WTC11 (cell line): ENCODE measurements at regions not wholly inside any gene's neighbourhood (a gene's known extent, or its start where the extent isn't known, plus 50 kb on each side); places are given as distances from the start of the nearest gene placed in this dataset.

Source experiments
- E2F4 ChIP-seq: sonication (generic); formaldehyde crosslinking; IDR thresholded peaks from 2 replicates; pipeline ENCODE4 v1.8.1; 2022; ENCODE audit warnings: low read depth, mild to moderate bottlenecking, moderate library complexity, missing genetic modification reagents, borderline replicate concordance
- E2F5 ChIP-seq: sonication (generic); formaldehyde crosslinking; IDR thresholded peaks from 2 replicates; pipeline ENCODE4 v1.8.1; 2022; ENCODE audit warnings: mild to moderate bottlenecking, moderate library complexity, missing genetic modification reagents
- NR3C1 ChIP-seq: sonication (generic); formaldehyde crosslinking; conservative IDR thresholded peaks from 2 replicates; pipeline ENCODE4 v1.8.1; 2023; ENCODE audit warnings: low read depth, mild to moderate bottlenecking, missing genetic modification reagents
- TEAD4 ChIP-seq: sonication (generic); formaldehyde crosslinking; IDR thresholded peaks from 2 replicates; pipeline ENCODE4 v1.8.0; 2022; ENCODE audit warnings: mild to moderate bottlenecking, missing genetic modification reagents
- ZBTB43 ChIP-seq: sonication (generic); formaldehyde crosslinking; IDR thresholded peaks from 2 replicates; pipeline ENCODE4 v1.8.1; 2023; ENCODE audit warnings: mild to moderate bottlenecking, missing genetic modification reagents
- TF ChIP-seq, protein P1 (sequence below): fragments of 200-600 bp; IDR thresholded peaks from 2 replicates; pipeline ENCODE4 v1.8.0; 2022; ENCODE audit warnings: antibody characterized with exemption

GRCh38 chr2:41353060-41353459 is 694.8 kb upstream of the PKDCC start:
- TF ChIP-seq, protein P1, sequence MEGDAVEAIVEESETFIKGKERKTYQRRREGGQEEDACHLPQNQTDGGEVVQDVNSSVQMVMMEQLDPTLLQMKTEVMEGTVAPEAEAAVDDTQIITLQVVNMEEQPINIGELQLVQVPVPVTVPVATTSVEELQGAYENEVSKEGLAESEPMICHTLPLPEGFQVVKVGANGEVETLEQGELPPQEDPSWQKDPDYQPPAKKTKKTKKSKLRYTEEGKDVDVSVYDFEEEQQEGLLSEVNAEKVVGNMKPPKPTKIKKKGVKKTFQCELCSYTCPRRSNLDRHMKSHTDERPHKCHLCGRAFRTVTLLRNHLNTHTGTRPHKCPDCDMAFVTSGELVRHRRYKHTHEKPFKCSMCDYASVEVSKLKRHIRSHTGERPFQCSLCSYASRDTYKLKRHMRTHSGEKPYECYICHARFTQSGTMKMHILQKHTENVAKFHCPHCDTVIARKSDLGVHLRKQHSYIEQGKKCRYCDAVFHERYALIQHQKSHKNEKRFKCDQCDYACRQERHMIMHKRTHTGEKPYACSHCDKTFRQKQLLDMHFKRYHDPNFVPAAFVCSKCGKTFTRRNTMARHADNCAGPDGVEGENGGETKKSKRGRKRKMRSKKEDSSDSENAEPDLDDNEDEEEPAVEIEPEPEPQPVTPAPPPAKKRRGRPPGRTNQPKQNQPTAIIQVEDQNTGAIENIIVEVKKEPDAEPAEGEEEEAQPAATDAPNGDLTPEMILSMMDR = no peak
- TF ChIP-seq ZBTB43 (CRISPR knock-in tag) (no peak), TEAD4 (CRISPR knock-in tag) (no peak), E2F4 (no peak), E2F5 (CRISPR knock-in tag) (no peak), NR3C1 (CRISPR knock-in tag) (no peak)
